GM12875 (cell line): ENCODE measurements at regions not wholly inside any gene's neighbourhood (a gene's known extent, or its start where the extent isn't known, plus 50 kb on each side); places are given as distances from the start of the nearest gene placed in this dataset.
"Not testable (repeated sequence)": the region's sequence is repeated elsewhere in the genome, so short reads cannot be mapped to it uniquely, and the experiment has no call there.

Experiments
- H3K4me3 ChIP-seq: one replicate; pipeline ENCODE4 v1.5.1; 2011; ENCODE audit warnings: low read depth, low read length, control low read depth
- TF ChIP-seq, protein P1 (sequence below): IDR thresholded peaks from 2 replicates; pipeline ENCODE4 v1.5.1; 2011; ENCODE audit warnings: low read depth, mild to moderate bottlenecking, control low read depth, inconsistent platforms, low read length, moderate library complexity, borderline replicate concordance; ENCODE audit not compliant: insufficient read depth

DNA sequence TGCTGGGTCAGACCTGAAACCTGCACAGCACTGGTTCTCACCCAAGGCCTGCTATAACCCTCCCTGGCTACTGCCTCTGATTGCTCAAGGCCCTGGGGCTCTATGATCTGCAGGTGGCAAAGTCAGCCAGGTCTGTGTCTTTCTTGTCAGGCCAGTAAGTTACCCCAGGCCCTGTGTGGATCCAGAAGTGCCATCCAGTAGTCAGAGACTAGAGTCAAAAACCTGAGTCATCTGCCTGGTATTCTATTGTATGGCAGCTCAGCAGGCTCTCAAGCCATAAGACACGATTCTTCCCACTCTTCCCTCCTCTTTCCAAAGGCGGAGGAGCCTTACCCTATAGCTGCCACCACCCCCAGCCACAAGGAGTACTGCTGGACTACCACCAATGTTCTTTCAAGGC, 593.0 kb downstream of the FRK start:
- H3K4me3 ChIP-seq = no peak overlapping the region
- TF ChIP-seq, protein P1, sequence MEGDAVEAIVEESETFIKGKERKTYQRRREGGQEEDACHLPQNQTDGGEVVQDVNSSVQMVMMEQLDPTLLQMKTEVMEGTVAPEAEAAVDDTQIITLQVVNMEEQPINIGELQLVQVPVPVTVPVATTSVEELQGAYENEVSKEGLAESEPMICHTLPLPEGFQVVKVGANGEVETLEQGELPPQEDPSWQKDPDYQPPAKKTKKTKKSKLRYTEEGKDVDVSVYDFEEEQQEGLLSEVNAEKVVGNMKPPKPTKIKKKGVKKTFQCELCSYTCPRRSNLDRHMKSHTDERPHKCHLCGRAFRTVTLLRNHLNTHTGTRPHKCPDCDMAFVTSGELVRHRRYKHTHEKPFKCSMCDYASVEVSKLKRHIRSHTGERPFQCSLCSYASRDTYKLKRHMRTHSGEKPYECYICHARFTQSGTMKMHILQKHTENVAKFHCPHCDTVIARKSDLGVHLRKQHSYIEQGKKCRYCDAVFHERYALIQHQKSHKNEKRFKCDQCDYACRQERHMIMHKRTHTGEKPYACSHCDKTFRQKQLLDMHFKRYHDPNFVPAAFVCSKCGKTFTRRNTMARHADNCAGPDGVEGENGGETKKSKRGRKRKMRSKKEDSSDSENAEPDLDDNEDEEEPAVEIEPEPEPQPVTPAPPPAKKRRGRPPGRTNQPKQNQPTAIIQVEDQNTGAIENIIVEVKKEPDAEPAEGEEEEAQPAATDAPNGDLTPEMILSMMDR = no peak

DNA sequence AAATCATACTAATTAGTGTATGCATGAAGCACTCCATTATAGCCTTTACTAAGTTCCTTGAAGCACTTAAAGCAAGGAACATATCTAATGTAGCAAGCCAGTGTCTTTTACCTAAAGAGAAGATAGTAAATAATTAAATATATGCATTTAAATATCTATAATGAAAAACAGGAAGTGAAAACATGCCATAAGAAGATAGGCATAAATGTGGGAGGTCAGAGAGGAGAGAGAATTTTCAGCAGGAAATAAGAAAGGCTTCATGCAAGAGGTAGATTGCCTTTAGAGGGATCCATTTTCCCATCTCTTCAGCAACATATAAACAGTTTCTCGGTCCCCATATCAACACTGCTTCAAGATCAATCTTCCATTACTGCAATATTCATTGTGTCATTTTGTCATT, 599.8 kb downstream of the FRK start:
- TF ChIP-seq, protein P1 = no peak
- no peak overlapping the region for H3K4me3 ChIP-seq

DNA sequence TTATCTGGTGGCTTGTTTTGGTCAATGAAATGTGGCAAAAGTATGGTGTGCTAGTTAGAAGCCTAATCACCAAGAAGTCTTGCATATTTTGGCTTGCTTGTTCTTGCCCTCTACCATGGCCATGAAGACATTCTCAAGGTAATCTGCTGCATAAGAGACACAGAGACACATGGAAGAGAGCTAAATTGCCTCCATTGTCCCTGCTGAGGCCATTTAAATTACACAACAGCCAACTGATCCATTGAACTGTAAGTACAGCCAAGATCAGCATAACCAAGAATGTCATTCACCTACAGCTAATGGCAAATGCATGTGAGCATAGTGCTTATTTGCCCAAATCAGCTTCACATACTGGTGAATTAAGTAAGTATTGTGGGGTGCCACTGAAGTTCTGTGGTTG, 603.8 kb downstream of the FRK start:
- TF ChIP-seq, protein P1 = no peak
- no peak overlapping the region for H3K4me3 ChIP-seq

DNA sequence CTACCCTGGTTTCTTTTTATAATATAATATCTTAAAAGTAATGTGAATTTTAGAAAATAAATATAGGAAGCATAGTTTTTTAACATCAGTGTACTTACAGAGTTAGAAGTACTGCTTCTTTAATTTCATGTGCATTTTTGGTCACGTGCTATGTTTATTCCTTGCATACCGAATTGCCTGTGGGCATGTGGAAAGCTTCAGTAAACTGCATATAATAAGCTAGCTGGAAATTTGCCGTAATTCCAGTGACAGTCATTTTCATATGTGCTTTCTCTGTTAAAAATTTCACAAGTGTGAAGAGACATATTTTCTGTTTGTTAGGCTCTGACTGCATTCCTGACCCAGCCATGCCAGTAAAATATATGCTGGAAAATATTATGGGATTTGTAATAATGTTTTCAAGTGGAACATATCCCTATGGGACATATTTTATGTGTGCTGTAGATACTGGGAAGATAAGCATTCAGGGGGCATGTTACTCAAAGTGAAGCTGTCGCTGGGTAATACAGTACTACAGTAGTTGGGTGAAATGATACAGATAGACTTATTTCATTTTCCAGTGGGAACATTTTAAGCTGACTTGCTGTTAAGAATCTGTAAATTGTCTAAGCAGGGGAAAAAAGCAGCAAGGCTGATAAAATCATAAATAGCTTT, 616.7 kb downstream of the FRK start:
- TF ChIP-seq, protein P1 = no peak
- H3K4me3 ChIP-seq = no peak overlapping the region

DNA sequence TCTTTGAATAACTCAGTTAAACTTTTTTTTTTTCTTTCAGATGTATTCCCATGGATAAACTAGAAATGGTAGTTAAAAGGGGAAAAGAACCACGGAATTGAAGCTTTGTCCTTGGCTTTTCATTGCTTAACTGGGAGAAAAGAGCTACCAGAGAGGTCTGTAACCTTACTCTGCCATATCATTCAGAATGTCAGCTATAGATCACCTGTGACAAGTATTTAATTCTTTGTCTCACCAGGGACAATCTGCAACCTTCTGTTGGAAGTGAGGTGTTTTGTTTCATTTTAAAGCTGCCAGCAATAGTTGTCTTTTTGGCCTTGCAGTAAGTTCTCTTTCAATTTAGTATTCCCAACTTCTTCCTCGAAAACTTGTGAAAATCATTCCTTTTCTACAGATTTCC, 618.4 kb downstream of the FRK start:
- H3K4me3 ChIP-seq = no peak overlapping the region
- TF ChIP-seq, protein P1 = no peak

DNA sequence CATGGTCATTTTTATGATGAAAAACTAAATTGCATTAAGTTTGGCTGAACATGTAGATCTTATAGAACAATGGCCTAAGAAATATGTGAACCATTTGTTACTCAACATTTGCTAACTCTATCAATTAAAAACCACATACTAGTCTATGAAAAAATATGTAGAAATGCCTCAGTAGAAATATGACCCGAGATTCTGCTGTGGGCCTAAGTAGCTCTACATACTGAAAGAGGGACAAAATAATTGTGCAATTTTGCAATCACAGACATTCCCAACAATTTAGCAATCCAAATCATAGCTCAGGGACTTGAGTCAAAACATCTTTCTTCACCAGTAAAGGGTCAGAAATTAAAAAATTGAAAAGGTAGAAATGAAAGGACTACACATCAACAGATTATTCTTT, 619.0 kb downstream of the FRK start:
- TF ChIP-seq, protein P1 = no peak

DNA sequence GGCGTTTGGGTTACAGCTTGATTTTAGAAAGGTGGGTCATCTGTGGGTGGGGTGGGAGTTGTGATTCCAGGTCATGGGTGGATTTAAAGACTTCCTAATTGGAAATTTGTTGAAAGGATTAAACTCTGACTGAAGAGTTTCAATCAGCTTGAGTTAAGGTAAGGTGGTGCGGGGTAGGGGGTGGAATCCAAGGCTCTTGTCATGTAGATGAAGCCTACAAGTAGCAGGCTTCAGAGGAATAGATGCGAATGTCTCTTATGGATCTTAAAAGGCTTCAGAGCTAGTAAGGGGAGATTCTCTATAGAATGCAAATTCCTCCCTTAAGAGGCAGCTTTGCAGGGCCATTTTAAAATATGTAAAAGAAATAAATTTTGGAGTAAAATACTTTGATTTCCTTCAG, 645.3 kb downstream of the FRK start:
- H3K4me3 ChIP-seq = no peak overlapping the region
- TF ChIP-seq, protein P1 = no peak

More for the DNA sequence above, 619.0 kb downstream of the FRK start:
- no peak overlapping the region for H3K4me3 ChIP-seq

DNA sequence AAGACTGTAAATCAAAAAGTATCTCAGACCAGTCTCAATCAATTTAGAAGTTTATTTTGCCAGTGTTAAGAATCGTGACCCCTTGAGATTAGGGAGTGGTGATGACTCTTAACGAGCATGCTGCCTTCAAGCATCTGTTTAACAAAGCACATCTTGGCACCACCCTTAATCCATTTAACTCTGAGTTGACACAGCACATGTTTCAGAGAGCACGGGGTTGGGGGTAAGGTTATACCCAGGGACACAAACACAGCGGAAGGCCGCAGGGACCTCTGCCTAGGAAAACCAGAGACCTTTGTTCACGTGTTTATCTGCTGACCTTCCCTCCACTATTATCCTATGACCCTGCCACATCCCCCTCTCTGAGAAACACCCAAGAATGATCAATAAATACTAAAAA, 645.8 kb downstream of the FRK start:
- H3K4me3 ChIP-seq = not testable (repeated sequence)
